ENCODE measurements at regions not wholly inside any gene's neighbourhood (a gene's known extent, or its start where the extent isn't known, plus 50 kb on each side); places are given as distances from the start of the nearest gene placed in this dataset.

GRCh38 chr7:142685877-142686508 lies 63.3 kb upstream of the PRSS1 start:
- H3K4me1 ChIP-seq (ENCODE audit: control insufficient read depth in 1 of 2, insufficient read depth in 2 of 2, low read length in 2 of 2), result no peaks in the 10 kb centered on the region
- intact Hi-C loops (cut with micrococcal nuclease), result no loop called here
- CTCF ChIA-PET, result no interaction called here

More at GRCh38 chr7:142685877-142686508, 63.3 kb upstream of the PRSS1 start:
- no peak for ATAC-seq
- Histone ChIP-seq H3K27me3 (ENCODE audit: insufficient read depth, low read length) (no peaks in the 10 kb centered on the region), H3K79me2 (ENCODE audit: insufficient read depth, low read length) (no peaks in the 10 kb centered on the region), H3K9ac (ENCODE audit: low read length) (no peak overlapping the region), H2AFZ (ENCODE audit: low read depth, low read length, poor library complexity, severe bottlenecking) (no peak overlapping the region), H3K36me3 (ENCODE audit: control insufficient read depth in 1 of 2, insufficient read depth in 2 of 2, low read length in 2 of 2) (no peaks in the 10 kb centered on the region), H3K9me3 (ENCODE audit: control insufficient read depth in 1 of 2, insufficient read depth in 1 of 2, low read depth in 1 of 2, low read length in 2 of 2) (no peaks in the 10 kb centered on the region), H3K4me3 (replicated peaks in 1 of 2; ENCODE audit: low read depth in 1 of 2, low read length in 2 of 2) (no peak overlapping the region), H3K4me2 (ENCODE audit: low read length) (no peak overlapping the region), H4K20me1 (ENCODE audit: insufficient read depth) (no peaks in the 10 kb centered on the region), H3K9me2 (ENCODE audit: insufficient read depth) (no peaks in the 10 kb centered on the region), H3K27ac (ENCODE audit: low read depth, low read length) (no peak overlapping the region)
- no peak for TF ChIP-seq CTCF (IDR thresholded peaks at IDR 0.05 in 2 of 3, conservative IDR thresholded peaks at IDR 0.05 in 1 of 3; ENCODE audit: borderline replicate concordance in 1 of 3, insufficient read depth in 1 of 3, low read depth in 2 of 3, low read length in 2 of 3)
- TF ChIP-seq CBX3 (IDR thresholded peaks at IDR 0.05; ENCODE audit: low read depth), result no peak
- TF ChIP-seq, protein P1, sequence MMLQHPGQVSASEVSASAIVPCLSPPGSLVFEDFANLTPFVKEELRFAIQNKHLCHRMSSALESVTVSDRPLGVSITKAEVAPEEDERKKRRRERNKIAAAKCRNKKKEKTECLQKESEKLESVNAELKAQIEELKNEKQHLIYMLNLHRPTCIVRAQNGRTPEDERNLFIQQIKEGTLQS (IDR thresholded peaks at IDR 0.05), result no peak
- TF ChIP-seq POLR2A (IDR thresholded peaks at IDR 0.05; ENCODE audit: borderline replicate concordance, extremely low read depth, insufficient read depth, insufficient read length), result no peak
- TF ChIP-seq EZH2 (IDR thresholded peaks at IDR 0.05), result no peak
- TF ChIP-seq MAX (IDR thresholded peaks at IDR 0.05), result no peak
- no peak for TF ChIP-seq SIN3A (IDR thresholded peaks at IDR 0.05; ENCODE audit: low read depth)
- TF ChIP-seq ELF1 (IDR thresholded peaks at IDR 0.05; ENCODE audit: borderline replicate concordance, low read depth), result no peak
- TF ChIP-seq SP1 (IDR thresholded peaks at IDR 0.05; ENCODE audit: low read depth), result no peak
- TF ChIP-seq EGR1 (IDR thresholded peaks at IDR 0.05; ENCODE audit: low read depth), result no peak
- no peak for TF ChIP-seq YY1 (IDR thresholded peaks at IDR 0.05; ENCODE audit: extremely low read depth, insufficient replicate concordance, low read depth, low read length)
- no peak for TF ChIP-seq FOSL1 (IDR thresholded peaks at IDR 0.05; ENCODE audit: low read depth)
- no peak for TF ChIP-seq ZFX (IDR thresholded peaks at IDR 0.05)
- no peak for TF ChIP-seq CEBPB (IDR thresholded peaks at IDR 0.05; ENCODE audit: low read depth)
- TF ChIP-seq JUND (IDR thresholded peaks at IDR 0.05), result no peak
- TF ChIP-seq ZBTB33 (IDR thresholded peaks at IDR 0.05; ENCODE audit: extremely low read depth, insufficient replicate concordance, low read length), result no peak
- TF ChIP-seq TCF7L2 (IDR thresholded peaks at IDR 0.05; ENCODE audit: borderline replicate concordance, extremely low read depth, insufficient read depth, insufficient read length), result no peak
- no peak for TF ChIP-seq ZNF274 (IDR thresholded peaks at IDR 0.05; ENCODE audit: low read depth, low read length)
- TF ChIP-seq POLR2AphosphoS5 (IDR thresholded peaks at IDR 0.05; ENCODE audit: low read depth, low read length), result no peak
- BruUV-seq (replicated peaks), result no TSS peak
- DNase-seq (ENCODE audit: low read depth, low spot score), result no peak
- RAD21 ChIA-PET (ENCODE audit: low non-redundant PET in 1 of 2, low total read pairs in 2 of 2, uncharacterized antibody in 2 of 2, unreplicated experiment in 2 of 2), result no interaction called here
- POLR2A ChIA-PET, result no interaction called here

All from HCT116 (cell line).